ENCODE measurements at regions not wholly inside any gene's neighbourhood (a gene's known extent, or its start where the extent isn't known, plus 50 kb on each side); places are given as distances from the start of the nearest gene placed in this dataset.

DNA sequence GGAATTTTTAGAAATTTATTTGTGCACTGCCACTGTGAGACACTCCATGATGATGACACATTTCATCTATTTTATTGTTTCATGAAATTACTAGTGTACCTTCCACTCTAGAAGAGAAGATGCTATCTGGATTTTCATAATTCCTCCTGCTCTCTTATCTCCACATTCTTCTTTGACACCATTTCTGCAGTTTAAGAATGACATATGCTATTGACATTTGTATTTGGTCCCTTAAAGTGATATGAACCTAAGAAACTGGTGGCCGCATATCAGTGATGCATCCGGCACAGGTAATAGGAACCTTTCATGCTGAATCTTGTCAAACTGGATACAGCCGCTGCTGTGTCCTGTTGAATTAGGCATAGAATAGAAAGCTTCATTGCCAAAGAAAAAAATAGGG, 696.3 kb downstream of the TMEM121 start:
- TF ChIP-seq, protein P1, sequence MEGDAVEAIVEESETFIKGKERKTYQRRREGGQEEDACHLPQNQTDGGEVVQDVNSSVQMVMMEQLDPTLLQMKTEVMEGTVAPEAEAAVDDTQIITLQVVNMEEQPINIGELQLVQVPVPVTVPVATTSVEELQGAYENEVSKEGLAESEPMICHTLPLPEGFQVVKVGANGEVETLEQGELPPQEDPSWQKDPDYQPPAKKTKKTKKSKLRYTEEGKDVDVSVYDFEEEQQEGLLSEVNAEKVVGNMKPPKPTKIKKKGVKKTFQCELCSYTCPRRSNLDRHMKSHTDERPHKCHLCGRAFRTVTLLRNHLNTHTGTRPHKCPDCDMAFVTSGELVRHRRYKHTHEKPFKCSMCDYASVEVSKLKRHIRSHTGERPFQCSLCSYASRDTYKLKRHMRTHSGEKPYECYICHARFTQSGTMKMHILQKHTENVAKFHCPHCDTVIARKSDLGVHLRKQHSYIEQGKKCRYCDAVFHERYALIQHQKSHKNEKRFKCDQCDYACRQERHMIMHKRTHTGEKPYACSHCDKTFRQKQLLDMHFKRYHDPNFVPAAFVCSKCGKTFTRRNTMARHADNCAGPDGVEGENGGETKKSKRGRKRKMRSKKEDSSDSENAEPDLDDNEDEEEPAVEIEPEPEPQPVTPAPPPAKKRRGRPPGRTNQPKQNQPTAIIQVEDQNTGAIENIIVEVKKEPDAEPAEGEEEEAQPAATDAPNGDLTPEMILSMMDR (IDR thresholded peaks at IDR 0.05): no peak
- no peak for TF ChIP-seq POLR2A (IDR thresholded peaks at IDR 0.05)
